Lung (tissue), 11 donors: ENCODE measurements at regions not wholly inside any gene's neighbourhood (a gene's known extent, or its start where the extent isn't known, plus 50 kb on each side); places are given as distances from the start of the nearest gene placed in this dataset.

Experiments used
- ATAC-seq: fragments of 200-7000 bp; cut with Tn5 transposase; one replicate; pipeline ENCODE4 v1.9.1; 2020; ENCODE audit warnings: moderate number of reproducible peaks; ENCODE audit not compliant: insufficient read depth, low FRiP score
- DNase-seq, 3 donors: peaks; one replicate each; pipeline ENCODE4 v3.0.0-alpha.2; 2013 to 2017
- H3K27ac ChIP-seq, 2 donors: one replicate each; pipeline ENCODE4 v1.5.1; 2013; ENCODE audit warnings: mild to moderate bottlenecking in 2 of 2, moderate library complexity in 2 of 2, control low read depth in 1 of 2, inconsistent platforms in 1 of 2, low read depth in 1 of 2, low read length in 1 of 2
- H3K27me3 ChIP-seq, 3 donors: one replicate each; pipeline ENCODE4 v1.5.1; 2013; ENCODE audit warnings: low read length in 2 of 3; ENCODE audit not compliant: control insufficient read depth in 3 of 3, insufficient read depth in 3 of 3
- H3K36me3 ChIP-seq, 4 donors: one replicate each; pipeline ENCODE4 v1.5.1; 2013; ENCODE audit warnings: low read length in 4 of 4, mild to moderate bottlenecking in 1 of 4, moderate library complexity in 1 of 4; ENCODE audit not compliant: control insufficient read depth in 4 of 4, insufficient read depth in 4 of 4
- H3K4me1 ChIP-seq, 5 donors: one replicate each; pipeline ENCODE4 v1.5.1; 2013; ENCODE audit warnings: low read length in 5 of 5, mild to moderate bottlenecking in 2 of 5, moderate library complexity in 1 of 5; ENCODE audit not compliant: control insufficient read depth in 5 of 5, insufficient read depth in 5 of 5
- H3K4me3 ChIP-seq: one replicate; pipeline ENCODE4 v1.5.1; 2013; ENCODE audit warnings: mild to moderate bottlenecking, control low read depth, moderate library complexity
- H3K9ac ChIP-seq, 2 donors: one replicate each; pipeline ENCODE4 v1.5.1; 2013; ENCODE audit warnings: low read length in 2 of 2, control low read depth in 1 of 2; ENCODE audit not compliant: insufficient read depth in 1 of 2
- H3K9me3 ChIP-seq, 4 donors: one replicate each; pipeline ENCODE4 v1.5.1; 2013; ENCODE audit warnings: low read length in 3 of 4, mild to moderate bottlenecking in 1 of 4, moderate library complexity in 1 of 4; ENCODE audit not compliant: control insufficient read depth in 4 of 4, insufficient read depth in 3 of 4
- WGBS, 2 donors: extraction: QIAGEN DNeasy Blood & Tissue Kit; methylation state at CpG; one replicate each; pipeline ENCODE4 v1.1.7; 2013; 5-methylcytosine and 5-hydroxymethylcytosine counted together
- TF ChIP-seq, protein P1 (sequence below): IDR thresholded peaks from 2 replicates; pipeline ENCODE4 v1.5.1; 2012; ENCODE audit warnings: mild to moderate bottlenecking; ENCODE audit errors: control extremely low read depth, extremely low read depth
- donor health status: control.
- donor health status: control.
- donor health status: Bipolar disorder and iron deficiency.
- donor health status: healthy.
- donor health status: DM: yes; HTN: yes; CAD: no.

DNA sequence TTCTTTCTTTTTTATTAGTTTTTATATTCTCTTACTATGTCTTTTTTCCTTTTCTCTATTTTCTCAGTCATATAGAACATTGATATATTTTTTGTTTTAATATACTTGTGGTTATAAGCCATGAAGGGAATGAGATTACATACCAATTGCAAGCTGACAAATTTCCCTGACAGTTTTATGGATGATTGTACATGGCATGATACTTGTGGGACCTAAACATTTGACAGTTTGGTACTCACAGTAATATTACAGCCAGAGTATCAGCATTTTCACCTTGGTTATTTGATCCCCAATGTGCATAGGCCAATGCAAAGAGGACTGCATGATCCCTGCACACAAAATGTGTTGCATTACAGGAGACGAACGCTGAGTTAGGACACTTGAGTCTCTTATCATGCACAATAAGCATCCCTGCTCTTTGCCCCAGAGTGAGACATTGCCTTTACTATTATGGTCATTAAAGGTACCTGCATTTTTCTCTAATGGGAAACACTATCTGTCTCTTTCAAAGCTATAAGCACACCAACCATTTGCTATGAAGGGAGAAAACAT is 713.4 kb upstream of the PCDH20 start:
- TF ChIP-seq, protein P1, sequence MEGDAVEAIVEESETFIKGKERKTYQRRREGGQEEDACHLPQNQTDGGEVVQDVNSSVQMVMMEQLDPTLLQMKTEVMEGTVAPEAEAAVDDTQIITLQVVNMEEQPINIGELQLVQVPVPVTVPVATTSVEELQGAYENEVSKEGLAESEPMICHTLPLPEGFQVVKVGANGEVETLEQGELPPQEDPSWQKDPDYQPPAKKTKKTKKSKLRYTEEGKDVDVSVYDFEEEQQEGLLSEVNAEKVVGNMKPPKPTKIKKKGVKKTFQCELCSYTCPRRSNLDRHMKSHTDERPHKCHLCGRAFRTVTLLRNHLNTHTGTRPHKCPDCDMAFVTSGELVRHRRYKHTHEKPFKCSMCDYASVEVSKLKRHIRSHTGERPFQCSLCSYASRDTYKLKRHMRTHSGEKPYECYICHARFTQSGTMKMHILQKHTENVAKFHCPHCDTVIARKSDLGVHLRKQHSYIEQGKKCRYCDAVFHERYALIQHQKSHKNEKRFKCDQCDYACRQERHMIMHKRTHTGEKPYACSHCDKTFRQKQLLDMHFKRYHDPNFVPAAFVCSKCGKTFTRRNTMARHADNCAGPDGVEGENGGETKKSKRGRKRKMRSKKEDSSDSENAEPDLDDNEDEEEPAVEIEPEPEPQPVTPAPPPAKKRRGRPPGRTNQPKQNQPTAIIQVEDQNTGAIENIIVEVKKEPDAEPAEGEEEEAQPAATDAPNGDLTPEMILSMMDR = no peak
- Histone ChIP-seq H3K4me1 (peaks cover 0 to 3% (median 0%) of the 10 kb centered on the region in 5 donors), H3K36me3 (no peaks in the 10 kb centered on the region), H3K9ac (no peak overlapping the region), H3K4me3 (no peak overlapping the region), H3K27me3 (no peaks in the 10 kb centered on the region), H3K27ac (no peak overlapping the region), H3K9me3 (no peaks in the 10 kb centered on the region)
- DNase-seq (no peak), ATAC-seq (no peak)
- 68 to 86% methylated on average over 2 of the region's 2 CpGs for WGBS, 2 donors

DNA sequence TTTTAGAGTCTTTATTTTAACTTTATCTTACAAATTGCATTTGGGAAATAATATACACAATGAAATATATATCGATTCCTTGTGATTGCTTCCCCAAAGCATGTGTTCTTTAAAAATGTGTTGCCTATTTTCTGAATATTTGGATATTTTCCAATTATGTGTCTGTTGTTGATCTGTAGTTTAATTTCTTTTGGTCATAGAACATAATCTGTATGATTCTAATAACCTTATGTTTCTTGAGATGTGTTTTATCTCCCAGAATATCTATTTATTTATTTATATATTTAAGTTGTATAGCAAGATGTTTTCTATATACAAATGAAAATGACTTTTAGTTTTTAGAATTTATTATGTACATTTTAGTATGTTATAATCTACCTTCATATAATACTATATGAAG is 710.8 kb upstream of the PCDH20 start:
- ATAC-seq = no peak
- H3K36me3 ChIP-seq = no peaks in the 10 kb centered on the region
- H3K4me1 ChIP-seq = peaks cover 0 to 3% (median 0%) of the 10 kb centered on the region in 5 donors
- no peaks in the 10 kb centered on the region for H3K9me3 ChIP-seq
- H3K4me3 ChIP-seq = no peak overlapping the region
- no peak overlapping the region for H3K27ac ChIP-seq
- no peak for DNase-seq
- H3K27me3 ChIP-seq = no peaks in the 10 kb centered on the region
- TF ChIP-seq, protein P1 = no peak
- 93 to 96% methylated on average over 1 of the region's 1 CpG for WGBS, 2 donors
- no peak overlapping the region for H3K9ac ChIP-seq

DNA sequence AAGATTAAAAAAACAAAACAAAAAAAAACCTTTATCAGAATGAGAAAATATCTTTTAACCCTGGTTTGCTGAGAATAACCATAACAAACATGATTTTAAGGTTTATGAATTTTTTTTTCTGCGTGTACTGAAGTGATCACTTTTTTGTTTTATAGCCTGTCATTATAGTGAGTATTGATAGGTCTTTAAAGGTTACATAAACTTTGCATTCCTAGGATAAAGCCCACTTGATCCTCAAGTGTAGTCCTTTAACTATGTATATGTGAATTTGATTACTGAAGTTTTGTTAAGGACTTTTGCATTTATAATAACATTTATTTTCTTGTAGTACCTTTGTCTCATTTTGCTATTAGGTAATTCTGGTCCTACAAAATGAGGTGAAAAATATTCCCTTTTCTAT is 709.8 kb upstream of the PCDH20 start:
- H3K27ac ChIP-seq = no peak overlapping the region
- H3K9me3 ChIP-seq = no peaks in the 10 kb centered on the region
- no peaks in the 10 kb centered on the region for H3K27me3 ChIP-seq
- TF ChIP-seq, protein P1 = no peak
- peaks cover 0 to 3% (median 0%) of the 10 kb centered on the region in 5 donors for H3K4me1 ChIP-seq
- no peaks in the 10 kb centered on the region for H3K36me3 ChIP-seq
- ATAC-seq (no peak), DNase-seq (no peak)
- WGBS, 2 donors = 84% methylated on average over 1 of the region's 1 CpG
- H3K4me3 ChIP-seq = no peak overlapping the region
- no peak overlapping the region for H3K9ac ChIP-seq

DNA sequence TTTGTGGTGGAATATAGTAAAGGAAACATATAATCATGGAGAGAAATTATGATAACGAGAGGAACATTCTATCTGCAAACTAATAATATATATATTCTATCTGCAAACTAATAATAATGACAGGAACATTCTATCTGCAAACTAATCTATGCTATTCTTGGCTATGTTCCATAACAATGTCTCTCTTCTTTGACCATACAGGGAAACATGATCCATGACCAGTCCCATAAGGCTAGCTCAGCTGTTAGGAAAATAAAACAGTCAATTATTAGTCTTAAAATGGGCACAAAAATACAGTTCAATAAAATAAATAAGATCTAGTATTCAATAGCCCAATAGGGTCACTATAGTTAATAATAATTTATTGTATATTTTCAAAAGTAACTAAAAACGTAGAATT is 707.8 kb upstream of the PCDH20 start:
- 70 to 74% methylated on average over 2 of the region's 2 CpGs for WGBS, 2 donors
- no peak for DNase-seq

More for the DNA sequence above, 707.8 kb upstream of the PCDH20 start:
- H3K27ac ChIP-seq = no peak overlapping the region
- no peak overlapping the region for H3K4me3 ChIP-seq
- TF ChIP-seq, protein P1 = no peak
- no peak for ATAC-seq
- H3K9ac ChIP-seq = no peak overlapping the region
- no peaks in the 10 kb centered on the region for H3K36me3 ChIP-seq
- H3K4me1 ChIP-seq = no peaks in the 10 kb centered on the region
- H3K27me3 ChIP-seq = no peaks in the 10 kb centered on the region
- H3K9me3 ChIP-seq = no peaks in the 10 kb centered on the region
